ENCODE measurements at regions not wholly inside any gene's neighbourhood (a gene's known extent, or its start where the extent isn't known, plus 50 kb on each side); places are given as distances from the start of the nearest gene placed in this dataset.

GRCh38 chr5:174386306-174386705 is 338.1 kb upstream of the MSX2 start:
- DNase-seq (ENCODE audit: insufficient read length, low spot score) (no peak), FAIRE-seq (no peak)
- TF ChIP-seq, protein P1, sequence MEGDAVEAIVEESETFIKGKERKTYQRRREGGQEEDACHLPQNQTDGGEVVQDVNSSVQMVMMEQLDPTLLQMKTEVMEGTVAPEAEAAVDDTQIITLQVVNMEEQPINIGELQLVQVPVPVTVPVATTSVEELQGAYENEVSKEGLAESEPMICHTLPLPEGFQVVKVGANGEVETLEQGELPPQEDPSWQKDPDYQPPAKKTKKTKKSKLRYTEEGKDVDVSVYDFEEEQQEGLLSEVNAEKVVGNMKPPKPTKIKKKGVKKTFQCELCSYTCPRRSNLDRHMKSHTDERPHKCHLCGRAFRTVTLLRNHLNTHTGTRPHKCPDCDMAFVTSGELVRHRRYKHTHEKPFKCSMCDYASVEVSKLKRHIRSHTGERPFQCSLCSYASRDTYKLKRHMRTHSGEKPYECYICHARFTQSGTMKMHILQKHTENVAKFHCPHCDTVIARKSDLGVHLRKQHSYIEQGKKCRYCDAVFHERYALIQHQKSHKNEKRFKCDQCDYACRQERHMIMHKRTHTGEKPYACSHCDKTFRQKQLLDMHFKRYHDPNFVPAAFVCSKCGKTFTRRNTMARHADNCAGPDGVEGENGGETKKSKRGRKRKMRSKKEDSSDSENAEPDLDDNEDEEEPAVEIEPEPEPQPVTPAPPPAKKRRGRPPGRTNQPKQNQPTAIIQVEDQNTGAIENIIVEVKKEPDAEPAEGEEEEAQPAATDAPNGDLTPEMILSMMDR (IDR thresholded peaks at IDR 0.05; ENCODE audit: insufficient read depth, missing control alignments): no peak

DNA sequence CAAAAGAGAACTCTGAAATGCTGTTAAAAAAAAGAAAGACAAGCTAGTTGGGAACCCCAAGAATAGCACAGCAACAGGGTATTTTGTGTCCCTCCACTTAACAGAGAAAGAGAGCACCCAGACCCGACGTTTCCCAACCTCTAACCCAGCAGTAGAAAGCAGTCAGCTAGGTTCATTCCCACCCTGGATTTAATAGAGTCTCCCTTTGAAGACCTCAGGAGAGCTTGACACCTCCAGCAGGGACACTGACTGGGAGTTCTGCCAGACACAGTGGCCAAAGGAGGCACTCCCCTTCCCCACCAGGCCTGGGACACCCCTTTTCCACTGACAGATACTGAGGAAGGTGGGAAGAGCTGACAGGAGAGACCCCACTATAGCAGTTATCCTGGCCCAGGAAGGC is 337.5 kb upstream of the MSX2 start:
- FAIRE-seq (no peak), DNase-seq (ENCODE audit: insufficient read length, low spot score) (no peak)
- TF ChIP-seq, protein P1 (IDR thresholded peaks at IDR 0.05; ENCODE audit: insufficient read depth, missing control alignments): no peak

GRCh38 chr5:174387448-174387847 is 336.9 kb upstream of the MSX2 start:
- DNase-seq (ENCODE audit: insufficient read length, low spot score) (no peak), FAIRE-seq (no peak)
- TF ChIP-seq, protein P1 (IDR thresholded peaks at IDR 0.05; ENCODE audit: insufficient read depth, missing control alignments): no peak

DNA sequence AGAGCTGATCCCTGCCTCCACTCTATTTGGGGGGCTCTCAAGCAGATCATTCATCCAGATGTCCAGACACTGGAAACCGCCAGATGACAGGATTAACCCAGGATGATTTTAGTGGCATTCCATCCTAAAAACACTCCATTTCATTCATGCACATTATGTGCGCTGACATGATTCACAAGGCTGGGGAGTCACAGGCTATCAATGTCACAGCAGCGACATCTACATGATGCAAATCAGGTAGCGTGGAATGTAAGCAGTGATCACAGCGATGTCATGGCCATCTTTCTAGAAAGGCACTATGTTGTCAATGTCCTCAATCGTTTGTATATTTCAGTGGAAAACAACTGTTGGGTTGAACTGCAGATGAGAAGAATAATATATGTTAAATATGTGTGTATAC is 331.5 kb upstream of the MSX2 start:
- TF ChIP-seq, protein P1 (IDR thresholded peaks at IDR 0.05; ENCODE audit: insufficient read depth, missing control alignments): no peak
- no peak for FAIRE-seq
- no peak for DNase-seq (ENCODE audit: insufficient read length, low spot score)

GRCh38 chr5:174396541-174396940 is 327.8 kb upstream of the MSX2 start:
- FAIRE-seq (no peak), DNase-seq (ENCODE audit: insufficient read length, low spot score) (no peak)
- TF ChIP-seq, protein P1 (IDR thresholded peaks at IDR 0.05; ENCODE audit: insufficient read depth, missing control alignments): no peak

DNA sequence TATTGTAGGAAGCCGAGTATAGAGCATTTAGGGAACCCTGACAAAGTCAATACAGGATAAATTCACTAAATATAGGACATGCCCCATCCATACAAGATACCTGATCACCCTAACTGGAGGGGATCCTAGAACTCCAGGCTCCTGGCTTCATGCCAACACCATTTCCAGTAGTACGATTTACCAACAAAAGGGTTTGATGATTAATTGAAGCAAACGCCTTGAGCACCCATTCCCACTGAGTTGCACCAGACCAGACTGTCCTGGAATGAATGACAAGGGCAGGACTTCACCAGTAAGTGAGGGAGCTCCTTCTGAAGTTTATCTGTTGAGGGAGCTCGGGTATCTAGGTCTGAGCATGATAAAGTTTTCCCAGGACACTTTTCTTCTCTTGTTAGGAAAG is 327.2 kb upstream of the MSX2 start:
- no peak for FAIRE-seq
- no peak for DNase-seq (ENCODE audit: insufficient read length, low spot score)
- TF ChIP-seq, protein P1 (IDR thresholded peaks at IDR 0.05; ENCODE audit: insufficient read depth, missing control alignments): no peak

GRCh38 chr5:174398171-174398570 is 326.2 kb upstream of the MSX2 start:
- DNase-seq (ENCODE audit: insufficient read length, low spot score) (no peak), FAIRE-seq (no peak)
- TF ChIP-seq, protein P1 (IDR thresholded peaks at IDR 0.05; ENCODE audit: insufficient read depth, missing control alignments): no peak

Data from D721Med (cell line).